ENCODE measurements at regions not wholly inside any gene's neighbourhood (a gene's known extent, or its start where the extent isn't known, plus 50 kb on each side); places are given as distances from the start of the nearest gene placed in this dataset.

- intact Hi-C loops (cut with micrococcal nuclease) = no loop called here
- Mint-ChIP-seq H3K9me3 (peaks cover 16% of the 10 kb centered on the region), H3K27me3 (no peaks in the 10 kb centered on the region), H3K4me1 (no peaks in the 10 kb centered on the region), H3K27ac (no peak overlapping the region), H3K36me3 (ENCODE audit: low read depth) (peaks cover 2% of the 10 kb centered on the region), H3K4me3 (no peak overlapping the region)
- DNase-seq = no peak
These were observed 243.8 kb downstream of the MATN1 start for GRCh38 chr1:30479575-30479974.

- Mint-ChIP-seq H3K4me3 (no peak overlapping the region), H3K36me3 (ENCODE audit: low read depth) (peaks cover 2% of the 10 kb centered on the region), H3K27ac (no peak overlapping the region), H3K27me3 (no peaks in the 10 kb centered on the region), H3K9me3 (peaks cover 16% of the 10 kb centered on the region), H3K4me1 (no peaks in the 10 kb centered on the region)
- DNase-seq = no peak
- intact Hi-C loops (cut with micrococcal nuclease) = no loop called here
These were observed 244.4 kb downstream of the MATN1 start for GRCh38 chr1:30478799-30479563.

- H3K27ac Mint-ChIP-seq = no peak overlapping the region
- H3K36me3 Mint-ChIP-seq (ENCODE audit: low read depth) = peaks cover 2% of the 10 kb centered on the region
- no peak for DNase-seq
- no peaks in the 10 kb centered on the region for H3K4me1 Mint-ChIP-seq
- H3K27me3 Mint-ChIP-seq = no peaks in the 10 kb centered on the region
- H3K4me3 Mint-ChIP-seq = no peak overlapping the region
- intact Hi-C loops (cut with micrococcal nuclease) = no loop called here
- H3K9me3 Mint-ChIP-seq = peaks cover 14% of the 10 kb centered on the region
These were observed 245.1 kb downstream of the MATN1 start for GRCh38 chr1:30478283-30478682.

DNA sequence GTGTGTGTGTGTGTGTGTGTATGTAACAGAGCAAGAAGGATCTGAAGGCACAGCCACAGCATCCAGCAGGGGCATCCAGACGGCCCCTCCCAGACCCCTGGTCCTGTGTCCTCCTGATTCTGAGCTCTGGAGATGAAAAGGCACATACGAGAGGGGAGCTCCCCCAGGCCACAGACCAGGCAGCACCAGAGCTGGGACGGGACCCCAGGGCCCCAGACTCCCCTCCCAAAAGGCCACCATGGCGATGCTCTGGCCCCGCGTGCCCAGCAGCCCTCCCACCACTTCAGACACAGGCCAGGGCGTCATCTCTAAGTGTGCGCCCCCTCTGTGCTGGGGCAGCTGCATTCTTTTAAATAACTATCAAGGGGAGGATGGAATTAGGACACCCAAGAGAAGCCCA, 245.8 kb downstream of the MATN1 start:
- H3K36me3 Mint-ChIP-seq (ENCODE audit: low read depth) = peaks cover 2% of the 10 kb centered on the region
- H3K9me3 Mint-ChIP-seq = peaks cover 10% of the 10 kb centered on the region
- no peak overlapping the region for H3K4me3 Mint-ChIP-seq
- no peak for DNase-seq
- no peaks in the 10 kb centered on the region for H3K4me1 Mint-ChIP-seq
- intact Hi-C loops (cut with micrococcal nuclease) = no loop called here
- H3K27me3 Mint-ChIP-seq = no peaks in the 10 kb centered on the region
- no peak overlapping the region for H3K27ac Mint-ChIP-seq

DNA sequence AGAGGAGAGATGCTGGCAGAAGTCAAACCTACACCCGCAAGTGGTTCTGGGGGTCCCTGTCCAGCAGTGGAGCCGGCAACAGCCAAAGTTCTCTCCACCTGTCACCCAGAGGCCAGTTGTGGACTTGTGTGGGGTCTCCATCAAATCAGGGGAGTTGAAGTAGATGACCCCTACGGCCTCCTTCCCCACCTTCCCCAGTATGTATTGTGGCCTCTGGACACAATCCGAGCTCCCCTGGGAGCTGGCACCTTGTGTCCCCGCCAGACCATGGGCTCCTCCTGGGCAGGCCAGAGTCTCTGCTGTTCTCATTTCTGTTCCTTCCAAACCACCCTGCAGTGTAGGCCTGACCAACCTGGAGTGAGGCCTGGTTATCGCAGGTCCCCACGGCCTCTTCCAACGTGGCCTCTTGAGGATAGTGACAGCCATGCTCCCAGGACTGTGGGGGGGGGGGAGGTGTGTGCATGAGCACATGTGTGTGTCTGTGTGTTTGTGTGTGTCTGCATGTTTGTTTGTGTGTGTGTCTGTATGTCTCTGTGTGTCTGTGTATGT, 246.4 kb downstream of the MATN1 start:
- Mint-ChIP-seq H3K27ac (no peak overlapping the region), H3K36me3 (ENCODE audit: low read depth) (peaks cover 2% of the 10 kb centered on the region), H3K27me3 (no peaks in the 10 kb centered on the region), H3K9me3 (peaks cover 9% of the 10 kb centered on the region), H3K4me1 (no peaks in the 10 kb centered on the region), H3K4me3 (no peak overlapping the region)
- intact Hi-C loops (cut with micrococcal nuclease) = no loop called here
- no peak for DNase-seq

GRCh38 chr1:30476476-30476875, 246.9 kb downstream of the MATN1 start:
- H3K27ac Mint-ChIP-seq = no peak overlapping the region
- intact Hi-C loops (cut with micrococcal nuclease) = no loop called here
- H3K4me3 Mint-ChIP-seq = no peak overlapping the region
- DNase-seq = no peak
- H3K4me1 Mint-ChIP-seq = no peaks in the 10 kb centered on the region
- peaks cover 5% of the 10 kb centered on the region for H3K9me3 Mint-ChIP-seq
- H3K27me3 Mint-ChIP-seq = no peaks in the 10 kb centered on the region
- H3K36me3 Mint-ChIP-seq (ENCODE audit: low read depth) = no peaks in the 10 kb centered on the region

DNA sequence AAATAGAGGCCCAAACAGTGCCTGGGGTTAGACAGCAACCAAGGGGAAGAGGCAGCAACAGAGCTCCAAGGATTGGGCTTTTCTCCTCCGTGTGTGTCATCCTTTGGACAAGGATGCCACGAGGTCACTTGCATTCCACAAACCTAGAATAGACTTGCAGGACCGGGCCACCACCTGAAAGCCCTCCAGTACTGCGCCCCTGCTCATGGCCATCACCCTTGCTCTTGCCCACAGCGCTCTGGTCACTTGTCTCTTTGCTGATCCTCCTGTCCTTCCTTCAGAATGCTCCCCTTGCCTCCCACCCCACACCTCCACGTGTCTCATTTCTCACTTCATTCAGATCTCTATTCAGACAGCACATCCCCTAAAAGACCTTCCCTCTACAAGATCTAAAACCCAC, 247.4 kb downstream of the MATN1 start:
- Mint-ChIP-seq H3K36me3 (ENCODE audit: low read depth) (no peaks in the 10 kb centered on the region), H3K9me3 (peaks cover 5% of the 10 kb centered on the region), H3K4me3 (no peak overlapping the region), H3K27ac (no peak overlapping the region), H3K4me1 (no peaks in the 10 kb centered on the region), H3K27me3 (no peaks in the 10 kb centered on the region)
- intact Hi-C loops (cut with micrococcal nuclease) = no loop called here
- DNase-seq = no peak

- no peaks in the 10 kb centered on the region for H3K36me3 Mint-ChIP-seq (ENCODE audit: low read depth)
- intact Hi-C loops (cut with micrococcal nuclease) = no loop called here
- no peak overlapping the region for H3K4me3 Mint-ChIP-seq
- no peaks in the 10 kb centered on the region for H3K9me3 Mint-ChIP-seq
- no peaks in the 10 kb centered on the region for H3K27me3 Mint-ChIP-seq
- H3K4me1 Mint-ChIP-seq = no peaks in the 10 kb centered on the region
- no peak for DNase-seq
- H3K27ac Mint-ChIP-seq = no peak overlapping the region
These were observed 248.2 kb downstream of the MATN1 start for GRCh38 chr1:30475201-30475600.

DNA sequence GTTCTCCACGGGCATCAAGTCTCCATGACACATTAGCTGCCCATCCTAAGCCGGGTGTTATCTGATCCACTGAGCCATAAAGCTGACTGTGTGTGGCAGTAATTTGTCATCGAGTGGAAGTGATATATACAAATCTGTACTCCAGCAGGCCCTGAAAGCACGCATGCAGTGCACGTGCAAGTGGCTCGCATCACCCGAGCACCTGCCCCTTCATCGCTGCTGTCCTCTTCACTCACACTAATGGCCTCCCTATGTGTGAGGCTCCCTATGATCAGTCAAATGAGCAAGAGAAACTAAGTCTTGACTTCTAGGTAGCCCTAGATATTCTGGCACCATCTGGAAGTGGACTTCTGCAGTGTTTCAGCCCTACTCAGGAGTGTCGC, 248.6 kb downstream of the MATN1 start:
- no peaks in the 10 kb centered on the region for H3K4me1 Mint-ChIP-seq
- no peak overlapping the region for H3K4me3 Mint-ChIP-seq
- H3K27me3 Mint-ChIP-seq = no peaks in the 10 kb centered on the region
- no peaks in the 10 kb centered on the region for H3K36me3 Mint-ChIP-seq (ENCODE audit: low read depth)
- DNase-seq = no peak
- H3K27ac Mint-ChIP-seq = no peak overlapping the region
- intact Hi-C loops (cut with micrococcal nuclease) = no loop called here
- H3K9me3 Mint-ChIP-seq = no peaks in the 10 kb centered on the region

- H3K27me3 Mint-ChIP-seq = no peaks in the 10 kb centered on the region
- H3K4me3 Mint-ChIP-seq = no peak overlapping the region
- no peak for DNase-seq
- H3K36me3 Mint-ChIP-seq (ENCODE audit: low read depth) = no peaks in the 10 kb centered on the region
- intact Hi-C loops (cut with micrococcal nuclease) = no loop called here
- no peak overlapping the region for H3K27ac Mint-ChIP-seq
- H3K9me3 Mint-ChIP-seq = no peaks in the 10 kb centered on the region
- no peaks in the 10 kb centered on the region for H3K4me1 Mint-ChIP-seq
These were observed 249.2 kb downstream of the MATN1 start for GRCh38 chr1:30473922-30474817.

DNA sequence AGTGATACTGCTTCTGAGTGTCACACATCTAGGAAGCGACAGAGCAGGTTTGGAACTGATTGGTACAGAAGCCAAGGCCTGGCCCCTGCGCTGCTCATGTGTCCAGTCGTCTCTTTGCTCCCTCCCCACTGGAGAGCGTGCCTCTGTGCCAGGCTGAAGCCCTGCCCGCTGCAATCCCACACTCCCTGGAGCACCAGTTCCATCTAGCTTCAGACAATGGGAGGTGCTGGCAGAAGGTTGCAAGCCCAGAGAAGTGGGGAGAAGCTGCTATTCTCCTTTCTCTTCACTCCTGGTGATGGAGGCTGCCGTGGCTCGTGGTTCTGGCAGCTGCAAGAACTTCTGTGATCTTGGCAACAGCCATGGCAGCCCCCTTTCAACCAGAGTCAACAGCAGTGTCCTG, 250.9 kb downstream of the MATN1 start:
- Mint-ChIP-seq H3K27ac (no peak overlapping the region), H3K9me3 (no peaks in the 10 kb centered on the region), H3K4me1 (no peaks in the 10 kb centered on the region), H3K36me3 (ENCODE audit: low read depth) (no peaks in the 10 kb centered on the region), H3K27me3 (no peaks in the 10 kb centered on the region), H3K4me3 (no peak overlapping the region)
- intact Hi-C loops (cut with micrococcal nuclease) = no loop called here
- DNase-seq = no peak

GRCh38 chr1:30472009-30472408, 251.4 kb downstream of the MATN1 start:
- H3K27ac Mint-ChIP-seq = no peak overlapping the region
- H3K4me1 Mint-ChIP-seq = no peaks in the 10 kb centered on the region
- DNase-seq = no peak
- no peaks in the 10 kb centered on the region for H3K27me3 Mint-ChIP-seq
- intact Hi-C loops (cut with micrococcal nuclease) = no loop called here
- no peaks in the 10 kb centered on the region for H3K36me3 Mint-ChIP-seq (ENCODE audit: low read depth)
- H3K9me3 Mint-ChIP-seq = no peaks in the 10 kb centered on the region
- H3K4me3 Mint-ChIP-seq = no peak overlapping the region

DNA sequence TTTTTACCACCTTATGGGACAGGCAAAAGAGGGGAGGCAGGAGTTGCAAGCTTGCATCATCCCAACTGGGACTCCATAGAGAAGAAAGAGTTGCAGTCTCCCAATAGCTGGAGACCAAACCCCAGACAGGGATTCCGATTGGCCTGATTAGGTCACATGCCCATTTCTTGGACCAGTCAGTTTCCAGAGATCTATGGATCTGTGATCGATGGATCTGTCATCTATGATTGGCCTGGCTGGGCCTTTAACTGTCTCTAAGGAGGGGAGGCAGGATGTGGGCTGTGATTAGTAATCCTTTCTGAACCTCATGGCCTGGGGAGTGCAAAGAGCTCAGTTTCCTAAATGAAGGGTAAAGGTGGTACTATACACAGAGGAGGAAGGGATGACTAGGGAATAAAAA, 252.1 kb downstream of the MATN1 start:
- intact Hi-C loops (cut with micrococcal nuclease) = no loop called here
- DNase-seq = no peak

DNA sequence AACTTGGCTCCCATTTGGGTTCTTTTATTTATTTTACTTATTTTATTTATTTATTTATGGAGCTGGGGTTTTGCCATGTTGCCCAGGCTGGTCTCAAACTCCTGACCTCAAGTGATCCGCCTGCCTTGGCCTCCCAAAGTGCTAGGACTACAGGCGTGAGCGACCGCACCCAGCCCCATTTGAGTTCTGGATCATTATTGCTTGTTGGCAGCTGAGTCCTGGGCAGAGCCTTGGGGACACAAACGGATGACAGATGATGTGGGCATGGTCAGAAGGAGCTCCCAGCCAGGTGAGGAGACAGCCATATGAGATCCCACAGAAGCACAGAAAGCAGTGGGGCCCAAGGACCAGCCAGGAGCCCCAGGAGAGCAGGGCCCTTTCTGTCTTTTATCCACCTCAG, 254.0 kb downstream of the MATN1 start:
- H3K36me3 Mint-ChIP-seq (ENCODE audit: low read depth) = no peaks in the 10 kb centered on the region
- intact Hi-C loops (cut with micrococcal nuclease) = no loop called here
- H3K4me1 Mint-ChIP-seq = no peaks in the 10 kb centered on the region
- H3K27me3 Mint-ChIP-seq = no peaks in the 10 kb centered on the region
- no peak overlapping the region for H3K4me3 Mint-ChIP-seq
- H3K27ac Mint-ChIP-seq = no peak overlapping the region
- DNase-seq = no peak
- no peaks in the 10 kb centered on the region for H3K9me3 Mint-ChIP-seq

More for the DNA sequence above, 252.1 kb downstream of the MATN1 start:
- no peaks in the 10 kb centered on the region for H3K36me3 Mint-ChIP-seq (ENCODE audit: low read depth)
- H3K4me3 Mint-ChIP-seq = no peak overlapping the region
- H3K27ac Mint-ChIP-seq = no peak overlapping the region
- no peaks in the 10 kb centered on the region for H3K27me3 Mint-ChIP-seq
- no peaks in the 10 kb centered on the region for H3K9me3 Mint-ChIP-seq
- H3K4me1 Mint-ChIP-seq = no peaks in the 10 kb centered on the region

Data from activated CD4-positive, alpha-beta T cell treated with anti-CD3 and anti-CD28 coated beads, Interleukin-2, amount 10 ng/mL, durations not matched to agents 24 days and 14 days (primary cell).